ENCODE measurements at regions not wholly inside any gene's neighbourhood (a gene's known extent, or its start where the extent isn't known, plus 50 kb on each side); places are given as distances from the start of the nearest gene placed in this dataset.

DNA sequence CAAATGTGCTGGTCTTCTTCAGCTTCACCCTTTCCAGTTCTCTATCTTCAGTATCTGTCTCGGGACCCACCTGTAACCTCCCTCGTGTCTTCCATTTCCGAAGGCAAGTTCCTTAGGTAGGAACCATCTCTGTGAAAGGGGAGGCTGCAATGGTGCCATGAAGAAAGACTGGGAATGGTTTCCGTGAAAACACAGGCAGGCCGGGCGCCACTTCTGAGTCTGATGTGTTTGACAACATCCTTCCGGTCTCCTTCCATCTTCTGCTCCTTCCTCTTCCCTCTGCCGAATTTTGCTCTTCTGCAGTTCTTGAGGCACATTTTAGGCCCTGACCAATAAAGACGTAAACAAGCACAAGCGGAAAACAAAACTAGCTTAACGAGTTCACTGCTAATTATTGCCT, 328.0 kb downstream of the THBS2 start:
- no peak for TF ChIP-seq CTCF (IDR thresholded peaks at IDR 0.05)
- no peak for TF ChIP-seq POLR2A (IDR thresholded peaks at IDR 0.05)
